Mucosa of stomach (tissue), 1 donor: ENCODE measurements at regions not wholly inside any gene's neighbourhood (a gene's known extent, or its start where the extent isn't known, plus 50 kb on each side); places are given as distances from the start of the nearest gene placed in this dataset.

Source experiments
- H3K27me3 ChIP-seq: one replicate; pipeline ENCODE4 v1.7.0; 2013; ENCODE audit warnings: mild to moderate bottlenecking, low read length; ENCODE audit not compliant: control insufficient read depth, insufficient read depth
- H3K36me3 ChIP-seq: one replicate; pipeline ENCODE4 v1.7.0; 2013; ENCODE audit warnings: low read length; ENCODE audit not compliant: control insufficient read depth, insufficient read depth
- H3K4me1 ChIP-seq: one replicate; pipeline ENCODE4 v1.7.0; 2013; ENCODE audit warnings: mild to moderate bottlenecking, low read length; ENCODE audit not compliant: control insufficient read depth, insufficient read depth
- H3K4me3 ChIP-seq: one replicate; pipeline ENCODE4 v1.7.0; 2013; ENCODE audit warnings: low read length
- H3K9ac ChIP-seq: one replicate; pipeline ENCODE4 v1.7.0; 2013; ENCODE audit warnings: mild to moderate bottlenecking, low read length, moderate library complexity
- H3K9me3 ChIP-seq: one replicate; pipeline ENCODE4 v1.7.0; 2013; ENCODE audit warnings: mild to moderate bottlenecking, low read length, moderate library complexity; ENCODE audit not compliant: control insufficient read depth
- donor health status: Pancreatic carcinoma.

DNA sequence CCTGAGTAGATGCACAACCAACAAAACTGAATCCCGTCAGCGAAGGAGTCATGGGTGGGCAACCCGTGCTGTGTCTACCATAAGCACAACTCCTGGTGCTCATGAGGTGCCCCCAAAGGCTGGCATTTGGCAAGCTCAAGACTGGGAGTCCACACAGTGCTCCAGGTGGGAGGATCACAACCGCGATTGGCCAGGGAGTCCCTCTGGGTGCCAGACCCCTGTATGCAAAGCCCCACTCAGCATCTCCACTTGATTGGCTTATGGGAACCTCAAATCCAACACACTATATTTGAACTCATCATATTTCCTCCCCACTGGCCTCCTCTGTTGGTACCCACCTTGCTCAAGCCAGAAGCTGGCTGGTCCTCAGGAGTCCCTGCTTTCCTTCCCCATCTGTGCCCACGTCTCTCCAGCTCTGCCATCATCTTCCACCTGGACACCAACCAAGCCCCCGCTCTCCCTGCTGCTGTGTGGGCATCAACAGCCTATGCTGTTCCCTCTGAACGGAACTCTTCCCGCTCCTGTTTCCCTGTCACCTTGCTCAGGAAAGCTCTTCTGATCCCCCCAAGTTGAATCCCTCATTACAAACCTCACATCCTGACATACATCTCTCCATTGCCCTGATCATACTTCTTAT lies 142.3 kb upstream of the PTPN1 start:
- Histone ChIP-seq H3K27me3 (no peaks in the 10 kb centered on the region), H3K4me1 (peaks cover 47% of the 10 kb centered on the region), H3K9ac (no peak overlapping the region), H3K4me3 (no peak overlapping the region), H3K9me3 (no peaks in the 10 kb centered on the region), H3K36me3 (no peaks in the 10 kb centered on the region)

GRCh38 chr20:50368386-50368785 lies 141.8 kb upstream of the PTPN1 start:
- Histone ChIP-seq H3K9me3 (no peaks in the 10 kb centered on the region), H3K36me3 (no peaks in the 10 kb centered on the region), H3K9ac (no peak overlapping the region), H3K27me3 (no peaks in the 10 kb centered on the region), H3K4me1 (peaks cover 50% of the 10 kb centered on the region), H3K4me3 (no peak overlapping the region)

DNA sequence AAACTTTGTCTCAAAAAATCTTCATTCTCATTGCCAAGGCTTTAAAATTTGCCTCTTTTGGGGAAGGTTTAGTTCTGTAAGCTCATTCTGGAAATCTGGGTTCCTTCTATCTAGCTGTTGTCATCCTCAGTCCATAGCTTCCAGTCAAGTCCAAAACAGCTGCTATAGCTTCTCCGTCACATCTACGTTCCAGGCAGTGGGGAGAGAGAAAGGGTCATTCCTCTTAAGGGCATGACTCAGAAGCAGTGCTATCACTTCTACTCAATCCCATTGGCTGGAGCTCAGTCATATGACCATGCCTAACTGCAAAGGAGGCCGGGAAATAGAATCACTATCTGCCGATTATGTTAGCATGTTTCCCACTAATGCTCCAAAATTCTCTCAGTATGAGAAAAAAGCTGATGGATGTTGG lies 141.4 kb upstream of the PTPN1 start:
- Histone ChIP-seq H3K9me3 (no peaks in the 10 kb centered on the region), H3K4me1 (peaks cover 53% of the 10 kb centered on the region), H3K27me3 (no peaks in the 10 kb centered on the region), H3K4me3 (no peak overlapping the region), H3K9ac (no peak overlapping the region), H3K36me3 (no peaks in the 10 kb centered on the region)

GRCh38 chr20:50369225-50370035 lies 140.8 kb upstream of the PTPN1 start:
- H3K4me1 ChIP-seq = peaks cover 58% of the 10 kb centered on the region
- peak overlapping the region; percentile 14 for H3K9ac ChIP-seq
- H3K9me3 ChIP-seq = no peaks in the 10 kb centered on the region
- H3K27me3 ChIP-seq = no peaks in the 10 kb centered on the region
- no peak overlapping the region for H3K4me3 ChIP-seq
- no peaks in the 10 kb centered on the region for H3K36me3 ChIP-seq

- H3K4me1 ChIP-seq = peaks cover 58% of the 10 kb centered on the region
- H3K9me3 ChIP-seq = no peaks in the 10 kb centered on the region
- peak overlapping the region; percentile 14 for H3K9ac ChIP-seq
- H3K36me3 ChIP-seq = no peaks in the 10 kb centered on the region
- H3K4me3 ChIP-seq = no peak overlapping the region
- H3K27me3 ChIP-seq = no peaks in the 10 kb centered on the region
Measured at GRCh38 chr20:50370036-50370566, 140.1 kb upstream of the PTPN1 start.

DNA sequence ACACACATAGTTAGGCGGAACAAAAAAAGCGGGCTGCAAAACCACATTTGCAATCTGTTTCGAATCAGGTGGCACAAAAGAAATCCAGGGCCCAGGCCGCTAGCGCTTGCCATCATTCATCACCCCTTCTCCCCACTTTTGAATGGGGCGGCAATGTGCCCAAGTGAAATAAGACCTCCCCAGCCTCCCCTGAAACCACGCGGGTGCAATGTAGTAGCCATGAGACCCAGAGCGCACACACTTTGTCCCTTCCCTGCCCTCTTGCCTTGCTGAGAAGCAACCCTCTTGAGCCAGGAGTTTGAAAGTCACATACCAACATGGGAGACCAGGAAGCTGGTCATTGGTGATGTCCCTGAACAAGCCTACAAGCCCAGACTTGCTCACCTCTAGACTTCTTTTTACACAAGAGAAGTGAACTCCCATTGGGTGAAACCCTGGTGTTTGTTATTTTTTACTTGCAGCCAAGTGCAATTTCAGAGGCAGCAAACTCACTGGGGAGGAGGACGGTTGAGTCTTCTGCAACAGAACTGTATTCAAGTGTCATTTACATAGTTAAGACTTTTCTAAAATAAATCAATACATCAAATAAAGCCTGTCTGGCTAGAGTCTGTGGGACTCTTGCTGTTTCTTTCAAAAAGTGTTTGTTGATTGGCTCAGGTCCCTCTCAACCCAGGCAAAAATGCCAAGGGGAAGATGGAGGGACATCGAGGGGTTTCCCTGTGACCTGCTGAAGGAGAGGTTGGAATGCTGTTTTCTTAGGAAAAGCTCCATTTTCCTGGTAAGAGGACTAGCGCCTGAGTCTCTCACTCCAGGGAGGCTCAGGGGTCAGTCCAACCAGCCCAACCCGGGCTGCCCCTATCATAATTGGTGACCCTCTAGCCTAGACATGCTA lies 138.1 kb upstream of the PTPN1 start:
- Histone ChIP-seq H3K4me3 (no peak overlapping the region), H3K9ac (no peak overlapping the region)

GRCh38 chr20:50372770-50373088 lies 137.5 kb upstream of the PTPN1 start:
- Histone ChIP-seq H3K9me3 (no peaks in the 10 kb centered on the region), H3K27me3 (no peaks in the 10 kb centered on the region), H3K4me3 (no peak overlapping the region), H3K9ac (no peak overlapping the region), H3K36me3 (no peaks in the 10 kb centered on the region), H3K4me1 (peaks cover 42% of the 10 kb centered on the region)

More for the DNA sequence above, 138.1 kb upstream of the PTPN1 start:
- H3K4me1 ChIP-seq = peaks cover 48% of the 10 kb centered on the region
- no peaks in the 10 kb centered on the region for H3K9me3 ChIP-seq
- no peaks in the 10 kb centered on the region for H3K36me3 ChIP-seq
- no peaks in the 10 kb centered on the region for H3K27me3 ChIP-seq

DNA sequence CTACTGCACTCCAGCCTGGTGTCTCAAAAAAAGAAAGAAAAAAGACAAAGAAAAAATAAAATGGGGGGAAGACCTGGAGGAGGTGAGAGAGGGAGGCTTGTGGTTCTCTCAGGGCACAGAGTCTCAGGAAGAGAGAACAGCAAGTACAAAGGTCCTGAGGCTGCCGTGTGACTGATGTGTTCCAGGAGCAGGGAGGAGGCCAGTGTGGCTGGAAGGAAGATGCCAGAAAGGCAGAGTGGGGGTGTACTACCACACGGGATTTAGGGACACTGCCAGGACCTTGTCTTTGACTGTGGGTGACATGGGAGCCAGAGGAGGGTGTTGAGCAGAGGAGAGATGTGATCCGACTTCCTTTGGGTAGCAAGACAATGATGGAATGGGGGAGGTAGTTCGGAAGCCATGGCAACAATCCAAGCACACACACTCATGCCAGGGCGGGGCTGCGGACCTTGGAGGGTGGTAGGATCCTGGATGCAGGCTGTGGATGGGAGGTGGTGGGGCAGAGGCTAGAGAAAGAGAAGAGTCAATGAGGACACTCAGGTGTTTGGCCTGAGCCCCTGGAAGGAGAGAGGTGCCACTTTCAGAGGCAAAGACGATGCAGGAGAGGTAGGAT lies 136.4 kb upstream of the PTPN1 start:
- Histone ChIP-seq H3K36me3 (no peaks in the 10 kb centered on the region), H3K4me1 (peaks cover 42% of the 10 kb centered on the region), H3K4me3 (no peak overlapping the region), H3K9me3 (no peaks in the 10 kb centered on the region), H3K27me3 (no peaks in the 10 kb centered on the region), H3K9ac (no peak overlapping the region)

GRCh38 chr20:50374541-50375078 lies 135.6 kb upstream of the PTPN1 start:
- no peak overlapping the region for H3K9ac ChIP-seq
- no peaks in the 10 kb centered on the region for H3K27me3 ChIP-seq
- H3K36me3 ChIP-seq = no peaks in the 10 kb centered on the region
- no peaks in the 10 kb centered on the region for H3K9me3 ChIP-seq
- H3K4me1 ChIP-seq = peaks cover 42% of the 10 kb centered on the region
- H3K4me3 ChIP-seq = no peak overlapping the region

GRCh38 chr20:50376179-50376887 lies 133.8 kb upstream of the PTPN1 start:
- H3K9me3 ChIP-seq = no peaks in the 10 kb centered on the region
- no peaks in the 10 kb centered on the region for H3K27me3 ChIP-seq
- no peak overlapping the region for H3K4me3 ChIP-seq
- H3K36me3 ChIP-seq = no peaks in the 10 kb centered on the region
- H3K4me1 ChIP-seq = peaks cover 44% of the 10 kb centered on the region
- H3K9ac ChIP-seq = no peak overlapping the region

DNA sequence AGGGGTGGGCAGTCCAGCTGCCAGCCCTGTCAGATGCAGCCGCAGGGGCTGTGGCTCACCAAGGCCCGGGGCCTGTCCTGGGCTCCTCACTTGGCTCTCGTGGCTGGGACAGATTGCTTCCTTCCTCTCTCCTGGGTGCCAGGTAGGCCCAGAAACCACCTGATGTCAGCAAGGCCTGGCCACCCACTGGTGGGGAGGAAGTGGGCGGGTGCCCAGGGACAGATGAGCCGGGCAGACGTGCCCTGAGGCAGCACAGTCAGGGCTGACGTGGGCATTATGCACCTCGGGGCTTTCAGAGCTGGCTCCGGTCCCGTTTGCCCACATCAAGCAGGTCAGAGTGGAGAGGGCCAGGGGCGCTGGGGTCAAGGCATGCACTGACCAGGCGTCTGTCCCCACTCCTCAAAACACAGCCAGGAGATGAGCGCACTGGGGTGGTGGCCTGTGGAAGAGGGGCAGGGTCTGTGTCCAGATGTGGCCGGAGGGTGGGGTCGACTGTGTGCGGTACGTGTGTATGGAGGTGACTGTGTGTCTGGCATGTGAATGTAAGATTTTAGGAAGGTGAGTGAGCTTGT lies 133.2 kb upstream of the PTPN1 start:
- Histone ChIP-seq H3K9ac (no peak overlapping the region), H3K4me1 (peaks cover 44% of the 10 kb centered on the region), H3K36me3 (no peaks in the 10 kb centered on the region), H3K9me3 (no peaks in the 10 kb centered on the region), H3K27me3 (no peaks in the 10 kb centered on the region), H3K4me3 (no peak overlapping the region)
